ENCODE measurements at regions not wholly inside any gene's neighbourhood (a gene's known extent, or its start where the extent isn't known, plus 50 kb on each side); places are given as distances from the start of the nearest gene placed in this dataset.
"Not testable (repeated sequence)": the region's sequence is repeated elsewhere in the genome, so short reads cannot be mapped to it uniquely, and the experiment has no call there.

DNA sequence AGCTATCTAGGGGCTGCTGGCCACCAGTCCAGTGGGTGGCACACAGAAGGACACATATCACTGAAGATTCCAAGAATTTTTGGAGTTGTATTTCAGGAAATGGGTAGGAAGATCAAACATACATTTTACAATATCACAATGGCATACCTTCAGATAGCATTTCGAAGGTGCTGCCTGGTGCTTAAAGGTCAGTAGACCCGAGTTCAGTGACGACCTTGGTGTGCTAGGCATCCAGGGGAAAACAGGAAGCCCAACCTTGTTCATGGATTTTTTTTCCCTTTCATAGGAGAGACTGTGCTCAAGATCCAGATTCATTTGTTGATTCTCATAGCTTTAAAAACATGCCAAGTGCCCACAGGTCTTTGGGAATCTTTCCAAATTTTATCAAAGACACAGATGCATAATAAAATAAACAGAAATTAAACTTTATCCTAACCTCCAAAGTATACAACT is 51.0 kb upstream of the RCBTB2 start:
- DNase-seq = no peak

GRCh38 chr13:48585456-48585840 is 52.6 kb upstream of the RCBTB2 start:
- no peak for DNase-seq

DNA sequence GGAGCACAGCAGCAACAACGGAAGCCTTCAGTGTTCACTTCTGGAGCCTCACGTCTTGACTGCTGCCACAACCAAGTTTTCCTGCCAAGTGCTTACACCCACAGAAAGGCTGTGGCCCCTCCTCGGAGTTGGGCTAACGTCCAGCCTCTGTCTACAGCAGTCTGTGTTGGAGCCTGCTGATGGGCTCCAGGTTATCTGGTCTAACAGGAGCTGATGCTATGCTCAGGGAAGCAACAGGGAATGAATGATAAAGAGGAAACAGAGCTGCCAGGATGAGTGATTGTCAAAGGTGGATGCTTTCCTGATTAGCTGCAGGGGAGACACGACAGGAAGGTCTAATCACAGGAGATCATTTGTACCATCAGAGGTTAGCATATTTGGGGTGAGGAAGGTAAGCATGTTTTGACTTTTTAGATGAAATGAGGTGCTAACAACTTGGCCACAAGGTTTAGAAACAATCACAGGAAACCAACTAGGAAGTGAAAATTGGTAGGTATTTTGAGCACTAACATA is 53.8 kb upstream of the RCBTB2 start:
- DNase-seq = no peak

GRCh38 chr13:48588120-48588519 is 55.2 kb upstream of the RCBTB2 start:
- DNase-seq = no peak

DNA sequence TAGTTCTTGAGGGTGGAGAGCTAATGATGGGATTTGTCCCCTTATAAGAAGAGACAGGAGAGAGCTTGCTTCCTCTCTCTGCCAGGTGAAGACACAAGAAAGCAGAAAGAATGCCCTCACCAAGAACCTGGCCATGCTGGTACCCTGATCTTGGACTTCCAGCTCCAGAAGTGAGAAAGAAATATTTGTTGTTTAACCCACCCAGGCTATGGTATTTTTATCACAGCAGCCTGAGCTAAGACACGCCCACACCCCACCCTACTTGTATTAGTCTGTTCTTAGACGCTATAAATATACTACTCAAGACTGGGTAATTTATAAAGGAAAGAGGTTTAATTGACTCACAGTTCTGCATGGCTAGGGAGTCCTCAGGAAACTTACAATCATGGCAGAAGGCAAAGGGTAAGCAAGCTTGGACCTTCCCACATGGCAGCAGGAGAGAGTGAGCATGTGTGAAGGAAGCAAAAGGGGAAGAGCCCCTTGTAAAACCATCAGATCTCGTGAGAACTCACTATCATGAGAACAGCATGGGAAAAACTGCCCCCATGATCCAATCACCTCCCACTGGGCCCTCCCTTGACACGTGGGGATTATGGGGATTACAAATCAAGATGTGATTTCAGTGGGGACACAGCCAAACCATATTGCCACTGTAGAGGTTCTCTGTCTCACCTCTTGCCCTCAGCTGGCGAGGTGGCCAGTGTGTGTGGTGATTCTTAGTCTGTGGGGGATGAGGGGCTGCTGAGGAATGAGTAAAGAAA is 57.4 kb upstream of the RCBTB2 start:
- DNase-seq = no peak

DNA sequence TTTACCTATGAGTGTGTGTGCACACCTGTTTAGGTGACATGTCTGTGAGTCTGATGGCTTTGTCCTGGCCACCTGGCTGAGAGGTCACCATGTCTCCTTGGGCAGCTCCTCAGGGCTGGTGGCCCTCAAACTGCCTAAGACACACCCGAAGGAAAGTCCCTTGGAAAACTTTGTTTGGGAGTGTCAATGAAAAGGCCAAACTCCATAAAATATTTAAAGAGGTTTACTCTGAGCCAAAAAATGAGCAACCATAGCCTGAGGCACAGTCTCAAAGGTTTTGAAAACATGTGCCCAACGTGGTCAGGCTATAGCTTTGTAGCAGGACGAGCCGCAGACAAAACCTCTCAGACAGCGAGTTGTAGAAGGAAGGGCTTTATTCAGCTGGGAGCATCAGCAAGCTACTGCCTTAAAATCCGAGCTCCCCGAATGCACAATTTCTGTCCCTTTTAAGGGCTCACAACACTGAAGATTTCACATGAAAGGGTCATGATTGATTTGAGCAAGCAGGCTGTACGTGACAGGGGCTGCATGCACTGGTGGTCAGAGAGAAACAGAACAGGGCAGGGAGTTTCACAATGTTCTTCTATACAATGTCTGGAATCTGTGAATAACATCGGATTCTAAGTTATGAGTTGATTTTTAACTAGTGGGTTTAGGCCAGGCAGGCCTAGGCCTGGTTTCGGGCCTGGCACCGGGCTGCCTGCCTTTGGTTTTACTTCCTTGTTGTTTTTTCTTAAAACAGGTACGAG is 58.4 kb upstream of the RCBTB2 start:
- not testable (repeated sequence) for DNase-seq

DNA sequence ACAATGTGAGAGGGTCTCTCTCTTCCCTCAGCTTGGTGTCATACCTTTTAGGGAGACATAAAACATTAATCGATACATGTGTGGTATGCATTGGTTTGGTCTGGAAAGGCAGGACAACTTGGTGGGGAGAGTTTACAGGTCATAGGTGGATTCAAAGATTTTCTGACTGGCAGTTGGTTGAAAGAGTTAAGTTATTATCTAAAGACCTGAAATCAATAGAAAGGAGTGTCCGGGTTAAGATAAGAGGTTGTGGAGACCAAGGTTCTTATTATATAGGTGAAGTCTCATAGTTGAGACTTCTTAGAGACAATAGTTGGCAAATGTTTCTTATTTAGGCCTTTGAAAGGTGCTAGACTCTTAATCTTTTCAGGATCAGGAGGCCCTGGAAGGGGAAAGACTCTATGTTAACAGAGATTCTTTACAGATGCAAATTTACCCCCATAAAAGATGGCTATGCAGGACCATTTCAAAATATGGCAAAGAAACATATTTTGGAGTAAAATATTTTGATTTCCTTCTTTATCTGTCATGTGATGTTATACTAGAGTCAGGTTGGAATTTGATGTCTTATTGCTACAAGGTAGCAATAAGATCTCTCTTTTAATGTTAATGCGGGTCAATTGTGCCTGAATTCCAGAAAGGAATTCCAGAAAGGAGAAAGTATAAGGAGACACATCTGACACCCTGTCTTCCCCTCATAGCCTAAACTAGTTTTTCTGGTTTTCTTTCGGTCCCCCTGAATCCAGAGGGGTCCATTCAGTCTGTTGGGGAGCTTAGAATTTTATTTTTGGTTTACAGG is 59.2 kb upstream of the RCBTB2 start:
- DNase-seq = no peak

GRCh38 chr13:48592688-48593049 is 59.8 kb upstream of the RCBTB2 start:
- no peak for DNase-seq

GRCh38 chr13:48593536-48593935 is 60.2 kb upstream of the CYSLTR2 start:
- DNase-seq = no peak

GRCh38 chr13:48594096-48594815 is 59.5 kb upstream of the CYSLTR2 start:
- DNase-seq = no peak

GRCh38 chr13:48595431-48596429 is 58.0 kb upstream of the CYSLTR2 start:
- peak; percentile 32 for DNase-seq

DNA sequence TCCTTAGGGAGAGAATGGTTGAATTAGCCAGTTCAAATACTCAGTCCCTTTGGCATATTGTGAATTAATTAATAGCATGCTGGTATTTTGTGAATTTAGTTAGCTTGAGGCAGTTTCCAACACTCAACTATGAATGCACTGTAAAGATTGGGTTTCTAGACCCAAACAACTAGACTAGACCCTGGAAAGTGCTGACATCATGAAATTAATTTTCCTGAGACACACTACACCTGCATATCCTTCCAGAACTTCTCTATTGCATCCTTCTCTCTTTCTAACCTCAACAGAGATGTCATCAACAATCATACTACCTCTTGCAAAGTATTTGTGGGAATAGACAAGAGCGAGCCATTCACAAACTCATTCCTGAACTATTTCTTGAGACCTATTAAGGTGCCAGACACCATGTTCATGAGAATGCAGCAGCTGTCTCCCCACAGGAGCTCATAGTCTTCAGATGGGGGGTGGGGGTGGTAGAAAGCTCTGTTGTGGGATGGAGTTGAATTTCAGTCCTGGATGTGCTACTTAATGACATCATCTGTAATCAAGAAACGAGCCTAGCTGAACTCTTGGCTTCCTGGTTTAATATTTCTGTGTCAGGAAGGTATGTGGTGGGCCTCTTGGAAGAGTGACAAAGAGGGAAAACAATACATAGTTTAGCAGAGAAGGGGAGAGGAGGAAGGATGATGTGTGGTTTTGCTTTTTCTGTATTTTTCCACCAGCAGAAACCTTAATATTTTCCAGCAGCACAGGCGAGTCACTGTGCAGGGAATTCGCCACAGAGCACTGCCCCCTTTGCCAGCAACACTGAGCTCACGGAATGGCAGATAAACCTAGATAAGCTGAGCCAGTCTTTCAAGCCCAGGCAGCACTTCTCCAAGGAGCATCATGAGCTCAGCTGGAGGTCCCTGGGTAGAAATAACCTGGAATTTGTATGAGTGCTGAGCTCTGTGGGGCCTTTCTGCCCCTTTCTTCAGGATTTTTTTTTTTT is 53.1 kb upstream of the CYSLTR2 start:
- no peak for DNase-seq

- DNase-seq = no peak
Measured at GRCh38 chr13:48602296-48603016, 51.3 kb upstream of the CYSLTR2 start.

DNA sequence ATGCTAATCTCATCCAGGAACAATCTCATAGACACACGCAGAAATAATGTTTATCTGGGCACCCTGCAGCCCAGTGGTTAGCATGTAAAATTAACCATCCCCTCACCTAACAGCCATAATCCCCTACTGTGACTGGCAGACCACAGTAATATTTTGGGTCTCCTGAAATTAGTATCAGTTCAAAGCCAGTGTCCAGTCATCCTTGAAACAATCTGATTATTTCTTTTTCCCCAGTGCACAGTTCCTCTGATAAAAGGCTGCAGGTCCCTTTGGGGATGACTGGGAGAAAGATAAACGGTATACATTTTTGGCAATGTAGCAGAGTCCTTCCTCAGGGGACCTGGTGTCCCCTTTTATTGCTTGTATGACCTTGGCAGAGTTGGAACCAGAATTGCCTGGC is 50.4 kb upstream of the CYSLTR2 start:
- DNase-seq = no peak

Measured in NK-92 treated with Interleukin-12 subunit alpha and Interleukin-12 subunit beta, amount 100 ng/mL, for 24 hours (cell line).